HG03064 (cell line): ENCODE measurements at regions not wholly inside any gene's neighbourhood (a gene's known extent, or its start where the extent isn't known, plus 50 kb on each side); places are given as distances from the start of the nearest gene placed in this dataset.
"Not testable (repeated sequence)": the region's sequence is repeated elsewhere in the genome, so short reads cannot be mapped to it uniquely, and the experiment has no call there.

Experiments used
- ATAC-seq: cut with Tn5 transposase; IDR thresholded peaks from one replicate; pipeline ENCODE4 v1.9.1; 2021; ENCODE audit warnings: low read depth; ENCODE audit not compliant: unreplicated experiment

DNA sequence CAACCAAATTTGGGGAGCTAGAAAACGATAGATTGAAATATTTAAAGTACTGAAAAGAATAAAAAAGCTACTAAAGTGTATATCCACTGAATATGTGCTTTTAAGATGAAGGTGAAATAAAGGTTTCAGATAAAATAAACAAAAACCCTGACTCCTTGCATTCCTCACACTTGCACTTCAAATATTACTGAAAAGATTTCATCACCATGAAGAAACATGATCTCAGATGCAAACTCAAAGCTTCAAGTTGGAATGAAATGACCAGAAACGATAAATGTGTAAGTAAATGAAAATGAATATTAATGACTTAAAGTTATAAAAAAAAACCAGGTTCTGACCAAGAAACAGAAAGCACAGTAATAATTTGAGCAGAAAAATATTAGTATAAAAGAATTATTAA is 1246.0 kb upstream of the ACVR2A start:
- ATAC-seq, result no peak

DNA sequence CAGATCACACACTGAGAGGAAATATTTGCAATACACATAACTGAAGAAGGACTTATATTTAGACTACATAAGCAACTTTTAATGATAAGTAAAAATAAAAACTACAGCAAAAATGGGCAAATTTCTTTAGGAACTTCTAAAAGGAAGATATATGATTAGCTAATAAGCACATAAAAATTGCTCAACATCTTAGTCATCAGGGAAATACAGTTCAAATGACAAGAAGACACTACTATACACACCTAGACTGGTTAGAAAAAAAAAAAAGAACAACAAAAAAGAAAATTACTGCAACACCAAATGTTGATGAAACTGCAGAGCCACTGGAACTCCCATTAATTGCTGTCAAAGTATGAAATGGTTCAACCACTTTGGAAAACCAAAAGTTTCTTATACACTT is 1247.5 kb upstream of the ACVR2A start:
- no peak for ATAC-seq

DNA sequence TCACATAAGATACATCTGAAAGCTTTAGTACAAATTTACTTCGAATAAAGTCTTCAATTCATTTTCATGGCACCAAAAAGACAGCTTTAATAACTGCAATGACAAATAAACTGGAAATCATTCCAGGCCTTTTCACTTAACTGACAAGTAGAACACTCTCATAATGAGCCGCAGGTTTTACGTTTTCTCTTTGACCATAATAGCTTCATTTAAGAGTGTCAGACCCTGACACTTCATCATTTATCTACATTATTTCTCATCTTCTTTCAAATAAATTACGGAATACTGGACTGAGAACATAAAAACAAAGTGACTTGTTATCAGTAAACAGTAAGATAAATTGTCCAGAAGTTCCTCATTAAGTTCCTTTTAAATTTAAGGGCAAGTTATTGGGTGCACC is 1252.9 kb upstream of the ACVR2A start:
- ATAC-seq, result no peak

DNA sequence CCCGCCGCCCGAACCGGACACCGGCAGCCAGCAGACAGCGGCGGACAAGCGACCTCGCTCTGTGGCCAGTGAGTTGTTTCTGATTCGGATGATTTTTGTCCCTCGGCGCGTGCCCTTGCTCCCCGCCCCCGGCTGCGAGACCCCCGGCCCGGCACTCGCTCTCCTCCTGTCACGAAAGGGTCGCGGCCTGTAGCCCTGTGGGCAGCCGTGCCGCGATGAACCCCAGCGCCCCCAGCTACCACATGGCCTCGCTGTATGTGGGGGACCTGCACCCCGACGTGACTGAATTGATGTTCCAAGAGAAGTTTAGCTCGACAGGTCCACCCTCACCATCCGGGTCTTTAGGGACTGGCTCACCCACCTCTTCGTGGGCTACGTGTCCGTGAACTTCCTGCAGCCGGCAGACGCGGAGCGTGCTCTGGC is 1257.5 kb upstream of the ACVR2A start:
- ATAC-seq, result no peak

DNA sequence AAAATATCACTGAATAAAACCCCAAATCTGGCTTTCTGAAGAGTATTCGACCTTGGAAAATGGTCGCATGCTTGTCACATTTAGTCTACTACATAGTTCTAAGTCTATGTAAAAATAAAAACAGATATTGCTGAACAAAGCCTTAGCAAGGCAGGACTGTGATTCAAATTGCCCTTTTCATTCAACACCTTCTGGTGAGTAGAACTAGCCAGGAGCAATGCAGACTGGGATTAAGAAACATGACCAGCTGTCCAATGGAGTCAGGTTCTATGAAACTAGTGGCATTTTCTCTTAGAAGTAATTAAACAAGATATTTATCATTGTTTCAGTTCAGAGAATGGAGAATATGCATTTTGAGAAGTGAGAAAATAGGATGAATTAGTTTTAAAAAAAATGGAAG is 1260.5 kb upstream of the ACVR2A start:
- no peak for ATAC-seq

DNA sequence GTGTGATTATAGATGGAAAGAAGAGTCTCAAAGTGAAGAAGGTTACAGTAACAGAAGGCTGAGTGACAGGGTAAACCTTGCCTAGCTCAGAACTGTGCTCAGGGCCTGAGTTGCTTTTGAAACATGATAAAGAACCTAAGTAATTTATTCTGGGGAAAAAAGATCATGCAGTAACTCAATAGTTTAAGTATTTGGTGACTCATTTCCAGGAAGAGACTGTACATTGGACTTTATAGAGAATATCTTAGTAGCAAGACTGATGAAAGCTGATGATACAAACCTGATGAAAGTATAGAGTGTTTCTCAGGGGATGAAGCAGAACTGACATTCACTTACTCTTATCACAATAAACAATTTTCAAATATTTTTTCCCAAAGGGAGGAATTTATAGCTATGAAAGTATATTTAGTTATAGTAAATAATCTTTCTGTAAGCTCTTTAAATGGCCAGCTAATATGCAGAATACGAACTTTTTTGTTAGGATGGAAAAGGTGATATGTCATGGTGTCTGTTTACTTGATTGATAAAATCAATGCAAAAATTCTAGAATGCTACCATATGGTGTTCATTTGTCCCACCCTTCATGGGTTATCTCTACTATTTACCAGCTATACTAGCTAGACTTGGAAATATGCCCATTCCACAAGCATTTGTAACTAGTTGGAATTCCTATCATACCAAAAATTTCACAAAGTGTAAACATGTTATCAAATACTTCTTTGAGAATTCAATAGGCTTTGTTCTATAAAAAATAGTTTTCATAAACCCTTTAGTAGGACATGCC is 1265.5 kb upstream of the ACVR2A start:
- no peak for ATAC-seq

DNA sequence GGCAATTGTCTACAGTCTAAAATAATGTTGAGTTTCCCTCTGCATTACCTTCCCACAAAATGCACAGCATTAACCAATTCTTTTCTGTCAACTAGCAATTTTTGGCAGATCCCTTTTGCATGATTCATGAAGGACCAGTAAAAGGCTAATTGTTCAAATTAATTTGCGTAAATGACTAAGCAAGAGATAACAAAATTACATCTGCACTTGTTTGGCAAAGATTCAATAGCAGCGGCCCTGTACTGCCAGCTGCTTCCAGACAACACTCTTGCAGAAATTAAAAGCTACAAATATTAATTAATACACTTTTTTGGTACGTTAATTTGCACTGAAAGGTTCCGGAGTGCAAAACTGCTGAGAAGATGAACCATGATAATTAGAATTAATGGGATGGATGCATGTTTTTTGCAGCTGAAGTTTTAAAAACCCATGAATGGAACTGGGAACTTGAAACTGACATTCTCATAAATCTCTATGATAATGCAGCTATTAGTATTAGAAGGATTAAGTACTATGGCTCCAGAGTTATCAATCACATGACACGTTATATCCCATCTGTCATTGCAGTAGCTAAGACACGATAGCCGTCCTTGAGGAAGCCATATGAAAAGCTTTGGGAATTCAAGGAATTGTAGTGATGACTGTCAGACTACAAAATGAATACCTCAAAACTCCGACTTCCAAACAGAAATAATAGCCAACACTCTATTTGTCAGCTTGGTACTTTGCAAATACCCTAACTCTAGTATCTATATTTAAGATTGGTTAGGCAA is 1268.3 kb upstream of the ACVR2A start:
- ATAC-seq, result no peak

DNA sequence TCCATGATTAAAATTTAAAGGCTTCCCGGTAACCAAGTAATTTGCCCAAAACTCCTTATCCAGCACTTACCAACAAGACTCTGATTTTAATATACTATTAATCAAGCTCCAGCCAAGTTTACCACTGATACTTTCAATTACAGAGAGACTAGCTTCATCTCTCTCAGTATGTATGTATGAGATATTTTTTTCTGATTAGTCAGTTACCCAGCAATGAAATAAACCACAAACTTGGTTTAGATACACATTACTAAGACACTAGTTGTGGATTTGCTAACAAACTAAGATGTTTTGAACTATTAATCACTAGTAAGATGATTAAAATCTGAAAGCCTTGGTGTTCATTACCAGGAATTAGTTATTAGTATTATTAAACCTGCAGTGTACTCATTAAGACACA is 1272.2 kb upstream of the ACVR2A start:
- ATAC-seq, result no peak

DNA sequence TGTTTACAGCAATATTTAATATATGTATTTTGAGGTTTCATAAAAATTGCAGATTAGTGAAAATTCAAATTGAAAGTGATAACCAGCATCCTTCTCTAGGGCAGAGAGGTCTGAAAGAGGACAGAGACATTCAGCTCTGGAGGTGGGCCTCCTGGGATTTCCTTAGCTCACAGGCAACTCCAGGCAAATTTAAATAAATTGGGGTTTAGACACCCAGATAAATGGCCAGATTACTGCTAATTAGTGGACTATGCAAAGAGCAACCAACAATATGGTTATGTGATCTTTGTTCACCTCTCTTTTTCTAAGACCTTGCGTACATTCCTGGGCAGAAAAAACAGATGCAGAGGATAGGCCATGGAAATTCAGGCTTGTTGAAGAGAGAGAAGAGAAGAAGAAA is 1282.8 kb upstream of the ACVR2A start:
- ATAC-seq, result no peak

DNA sequence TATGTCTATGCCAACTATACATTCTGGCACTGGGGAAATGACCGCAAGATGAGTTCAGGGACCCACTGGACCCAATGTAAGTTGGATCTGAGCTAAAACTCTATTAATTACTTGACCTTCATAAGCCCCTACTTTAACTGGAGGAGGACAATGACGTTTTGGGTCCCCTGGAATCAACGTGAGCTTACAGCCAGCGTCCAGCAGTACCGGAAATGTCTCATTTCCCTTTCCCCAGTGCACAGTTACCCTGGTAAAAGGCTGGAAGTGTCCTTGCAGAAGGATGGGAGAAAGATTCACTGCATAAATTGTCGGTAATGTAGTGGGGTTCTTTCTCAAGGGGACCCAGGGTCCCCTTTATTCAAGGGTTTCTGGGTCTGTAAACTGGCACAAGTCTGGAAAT is 1297.6 kb upstream of the ACVR2A start:
- no peak for ATAC-seq

DNA sequence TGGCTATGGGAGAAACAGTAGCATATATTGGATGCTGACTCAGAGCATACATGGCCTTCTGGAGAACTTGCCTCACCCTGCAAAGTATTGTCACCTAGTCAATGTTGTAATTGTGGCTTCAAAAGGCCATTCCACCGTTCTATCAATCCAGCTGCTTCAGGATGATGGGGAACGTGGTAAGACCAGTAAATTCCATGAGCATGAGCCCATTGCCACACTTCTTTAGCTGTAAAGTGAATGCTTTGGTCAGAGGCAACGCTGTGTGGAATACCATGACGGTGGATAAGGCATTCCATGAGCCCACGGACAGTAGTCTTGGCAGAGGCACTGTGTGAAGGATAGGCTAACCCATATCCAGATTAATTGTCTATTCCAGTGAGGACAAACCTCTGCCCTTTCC is 1300.1 kb upstream of the ACVR2A start:
- no peak for ATAC-seq

DNA sequence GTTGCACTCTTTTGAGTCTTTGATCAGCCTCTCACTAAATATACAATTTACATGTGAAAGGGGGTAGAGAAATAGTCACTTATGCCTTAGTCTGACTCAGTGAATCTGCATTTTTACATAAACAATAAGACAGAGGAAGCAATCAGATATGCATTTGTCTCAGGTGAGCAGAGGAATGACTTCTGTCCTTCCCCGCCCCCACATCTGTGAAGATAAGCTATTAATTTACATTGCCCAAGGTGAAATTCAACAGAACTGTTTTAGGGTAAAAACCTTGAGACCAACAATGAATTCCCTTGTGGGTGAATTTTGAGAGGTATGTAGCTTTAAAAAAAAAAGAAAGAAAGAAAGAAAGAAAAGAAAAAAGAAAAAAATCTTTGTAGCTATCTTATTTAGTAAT is 1302.9 kb upstream of the ACVR2A start:
- ATAC-seq, result no peak

DNA sequence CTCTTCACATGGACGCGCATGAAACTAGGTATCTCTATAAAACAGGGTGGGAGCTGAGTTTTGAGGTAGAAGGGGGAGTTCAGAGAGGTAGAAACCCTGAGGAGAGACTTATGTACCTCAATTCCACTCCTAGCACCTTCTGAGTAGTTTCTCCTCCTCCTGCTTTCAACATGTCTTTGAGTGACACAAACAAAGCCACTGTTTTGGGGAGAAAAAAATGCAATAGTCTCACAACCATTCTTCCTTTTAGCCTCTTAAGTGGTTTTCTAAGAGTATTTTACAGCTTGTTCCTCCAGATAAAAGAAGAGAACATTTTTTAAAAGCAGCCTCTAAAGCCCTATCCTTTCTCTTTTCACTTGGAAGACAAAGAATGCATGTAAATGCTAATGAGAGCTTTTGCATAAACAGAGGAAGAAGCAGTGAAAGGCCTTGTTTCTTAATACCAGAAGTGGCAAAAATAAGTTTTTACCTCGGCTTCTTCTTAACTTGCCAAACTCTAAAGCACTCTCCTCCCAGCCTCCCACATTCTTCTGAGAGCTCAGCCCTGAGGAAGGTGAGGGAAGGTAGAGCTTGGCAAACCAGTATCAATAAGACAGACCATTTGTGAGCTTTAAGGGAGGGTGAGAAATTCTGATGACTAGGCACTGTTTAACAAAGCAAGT is 1304.4 kb upstream of the ACVR2A start:
- no peak for ATAC-seq

DNA sequence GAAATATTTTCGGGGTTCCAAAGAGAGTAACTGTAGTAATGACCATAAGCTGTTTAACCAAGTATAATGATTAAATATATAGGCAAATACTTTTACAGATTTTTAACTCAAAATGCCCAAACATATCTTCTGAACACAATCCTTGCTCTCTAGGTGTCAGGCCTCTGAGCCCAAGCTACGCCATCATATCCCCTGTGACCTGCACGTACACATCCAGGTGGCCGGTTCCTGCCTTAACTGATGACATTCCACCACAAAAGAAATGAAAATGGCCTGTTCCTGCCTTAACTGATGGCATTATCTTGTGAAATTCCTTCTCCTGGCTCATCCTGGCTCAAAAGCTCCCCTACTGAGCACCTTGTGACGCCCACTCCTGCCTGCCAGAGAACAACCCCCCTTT is 1305.1 kb upstream of the ACVR2A start:
- ATAC-seq, result not testable (repeated sequence)

DNA sequence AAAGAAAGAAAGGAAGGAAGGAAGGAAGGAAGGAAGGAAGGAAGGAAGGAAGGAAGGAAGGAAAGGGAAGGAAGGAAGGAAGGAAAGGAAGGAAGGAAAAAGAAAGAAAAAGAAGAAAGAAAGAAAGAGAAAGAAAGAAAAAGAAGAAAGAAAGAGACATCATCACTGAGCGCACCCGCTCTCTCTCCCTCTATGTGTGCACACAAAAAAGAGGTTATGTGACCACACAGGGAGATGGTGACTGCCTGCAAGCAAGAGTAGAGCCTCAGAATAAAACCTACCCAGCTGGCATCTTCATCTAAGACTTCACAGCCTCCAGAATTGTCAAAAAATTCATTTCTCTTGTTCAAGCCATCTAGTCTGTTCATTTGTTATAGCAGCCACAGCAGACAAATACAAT is 1307.4 kb upstream of the ACVR2A start:
- no peak for ATAC-seq

DNA sequence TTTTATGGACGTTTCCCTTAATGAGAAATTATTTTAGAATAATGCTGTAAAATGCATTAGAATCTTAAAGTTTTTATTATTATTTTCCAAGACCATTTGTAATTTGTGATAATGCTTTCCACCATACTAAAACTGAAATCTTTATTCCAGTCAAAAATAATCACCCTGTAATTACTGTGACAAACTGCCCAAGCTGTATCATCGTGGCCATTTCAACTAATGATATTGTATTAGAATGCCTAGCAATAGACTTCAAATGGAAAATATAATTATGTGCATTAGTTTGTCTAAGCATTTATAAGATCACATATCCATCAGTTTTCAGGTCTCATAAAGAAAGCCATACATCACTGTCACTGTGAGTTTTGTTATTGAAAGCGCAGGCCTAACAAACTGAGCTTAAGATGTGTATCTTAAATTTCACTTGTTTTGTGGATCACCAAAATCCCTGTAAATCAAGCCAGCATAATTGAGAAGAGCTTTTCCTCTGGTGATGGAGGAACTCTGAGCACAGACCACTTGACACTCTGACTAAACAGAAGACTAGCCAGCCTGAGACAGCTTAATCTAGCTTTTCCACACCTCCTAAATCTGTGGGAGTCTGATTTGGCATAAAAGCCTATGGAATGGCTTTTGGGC is 1312.2 kb upstream of the ACVR2A start:
- ATAC-seq, result no peak

DNA sequence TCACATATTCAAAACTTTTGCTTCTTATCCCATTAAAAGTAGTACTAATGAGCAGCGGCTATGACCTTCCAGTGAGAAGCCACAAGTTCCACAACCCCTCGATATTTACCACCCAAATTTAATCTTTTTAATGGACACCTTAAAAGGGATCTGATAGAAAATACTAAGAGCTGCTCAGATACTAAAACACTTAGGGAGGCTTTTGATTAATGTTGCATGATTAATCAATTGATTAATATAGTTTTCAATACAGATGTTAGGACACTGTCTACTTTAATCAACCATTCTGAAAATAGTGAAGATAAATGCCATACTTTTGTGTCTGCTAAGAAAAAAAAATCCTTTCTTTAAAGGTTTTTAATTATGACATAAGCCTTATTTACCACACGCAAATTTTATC is 1312.8 kb upstream of the ACVR2A start:
- no peak for ATAC-seq

DNA sequence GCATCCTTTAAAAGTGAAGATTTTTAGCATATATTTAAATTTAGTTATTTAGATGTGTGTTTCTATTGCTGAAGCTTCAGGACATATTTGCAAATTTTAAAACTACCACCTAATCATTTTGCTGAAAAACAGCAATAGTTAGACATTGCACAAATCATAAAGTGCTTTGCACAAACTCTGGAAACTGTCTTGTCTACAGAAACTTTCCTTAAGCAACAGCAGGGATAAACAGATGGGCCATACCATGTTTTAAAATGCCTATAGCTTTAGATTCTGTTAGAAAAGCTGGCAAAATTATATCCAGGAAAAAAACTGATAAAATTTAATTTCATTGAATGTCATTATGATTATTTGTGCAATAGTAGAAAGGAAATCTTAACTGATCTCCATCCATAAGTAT is 1313.9 kb upstream of the ACVR2A start:
- no peak for ATAC-seq

DNA sequence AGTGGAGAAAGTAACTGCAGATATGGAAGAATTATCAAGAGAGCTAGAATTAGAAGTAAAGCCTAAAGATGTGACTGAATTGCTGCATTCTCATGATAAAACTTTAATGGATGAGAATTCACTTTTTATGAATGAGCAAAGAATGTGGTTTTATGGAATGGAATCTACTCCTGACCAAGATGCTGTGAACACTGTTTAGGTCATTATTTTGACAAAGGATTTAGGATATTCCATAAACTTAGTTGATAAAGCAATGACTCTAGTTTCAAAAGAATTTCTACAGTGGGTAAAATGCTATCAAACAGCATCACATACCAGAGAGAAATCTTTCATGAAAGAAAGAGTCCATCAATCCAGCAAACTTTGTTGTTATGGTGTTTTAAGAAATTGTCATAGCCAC is 1317.7 kb upstream of the ACVR2A start:
- ATAC-seq, result no peak

DNA sequence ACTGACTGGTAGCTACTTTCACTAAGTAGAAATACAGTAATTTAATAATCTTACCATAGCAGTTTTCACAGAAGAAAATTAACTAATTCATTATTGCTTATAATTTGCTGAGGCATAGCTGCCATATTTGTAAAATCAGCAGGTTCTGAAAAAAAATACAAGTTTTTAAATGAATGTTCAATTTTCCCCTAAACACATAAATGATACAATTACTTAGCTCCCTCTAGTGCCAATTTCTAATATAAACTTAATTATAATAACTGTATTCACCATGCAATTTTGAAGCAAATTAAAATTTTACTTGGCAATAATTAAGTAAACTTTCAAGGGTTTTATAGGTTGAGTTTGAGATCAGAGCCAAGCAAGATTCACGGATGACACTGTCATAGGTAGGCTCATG is 1321.6 kb upstream of the ACVR2A start:
- no peak for ATAC-seq

DNA sequence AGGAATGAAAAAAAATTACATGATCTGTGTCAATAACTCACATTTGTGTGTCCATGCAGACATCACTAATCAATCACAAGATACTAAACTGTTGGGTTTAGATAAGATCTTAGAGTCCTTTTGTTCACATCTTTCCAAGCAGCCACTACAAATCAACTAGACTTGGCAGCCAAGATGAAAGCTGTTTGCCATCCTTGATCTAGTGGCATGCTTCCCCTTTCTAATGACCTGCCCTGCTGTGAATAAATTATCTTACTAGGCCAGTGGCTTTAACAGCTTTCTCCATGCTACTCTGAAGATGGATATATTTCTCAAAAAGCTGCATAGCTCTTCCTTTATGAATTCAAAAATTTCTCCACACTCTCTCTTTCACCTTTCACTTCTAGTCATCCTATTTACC is 1338.0 kb upstream of the ACVR2A start:
- ATAC-seq, result no peak
